Naive B cell (primary cell): ENCODE measurements at regions not wholly inside any gene's neighbourhood (a gene's known extent, or its start where the extent isn't known, plus 50 kb on each side); places are given as distances from the start of the nearest gene placed in this dataset.
"Not testable (repeated sequence)": the region's sequence is repeated elsewhere in the genome, so short reads cannot be mapped to it uniquely, and the experiment has no call there.

ENCODE experiments used
- ATAC-seq, 2 donors: fragments of 150-1000 bp; cut with Tn5 transposase; 2 replicates each; pipeline ENCODE4 v1.10.0; 2021; ENCODE audit warnings: low read depth in 2 of 2, mild to moderate bottlenecking in 2 of 2, moderate library complexity in 2 of 2
- DNase-seq: peaks from one replicate; pipeline ENCODE4 v3.0.0; 2022
- H3K27ac Mint-ChIP-seq, 6 donors: one replicate each; pipeline ENCODE4 v1.8.0; 2020 to 2022; ENCODE audit warnings: mild to moderate bottlenecking in 6 of 6, mixed read lengths in 6 of 6, moderate library complexity in 5 of 6, inconsistent platforms in 2 of 6
- H3K27me3 Mint-ChIP-seq, 3 donors: one replicate each; pipeline ENCODE4 v1.8.0; 2021 to 2022; ENCODE audit warnings: mixed read lengths in 3 of 3, mild to moderate bottlenecking in 1 of 3
- H3K36me3 Mint-ChIP-seq, 2 donors: one replicate each; pipeline ENCODE4 v1.8.0; 2020 to 2022; ENCODE audit warnings: mixed read lengths in 2 of 2, inconsistent platforms in 1 of 2, mild to moderate bottlenecking in 1 of 2
- H3K4me1 Mint-ChIP-seq, 3 donors: one replicate each; pipeline ENCODE4 v1.8.0; 2020 to 2022; ENCODE audit warnings: mixed read lengths in 3 of 3, inconsistent platforms in 1 of 3, mild to moderate bottlenecking in 1 of 3, moderate library complexity in 1 of 3
- H3K4me3 Mint-ChIP-seq, 8 donors: one replicate each; pipeline ENCODE4 v1.8.0; 2020 to 2022; ENCODE audit warnings: mild to moderate bottlenecking in 8 of 8, mixed read lengths in 8 of 8, moderate library complexity in 8 of 8, inconsistent platforms in 2 of 8
- H3K9me3 Mint-ChIP-seq, 7 donors: one replicate each; pipeline ENCODE4 v1.8.0; 2020 to 2022; ENCODE audit warnings: mixed read lengths in 7 of 7, mild to moderate bottlenecking in 5 of 7, inconsistent platforms in 2 of 7, moderate library complexity in 1 of 7

- Mint-ChIP-seq H3K27me3 (no peaks in the 10 kb centered on the region), H3K9me3 (peaks cover 0 to 4% (median 0%) of the 10 kb centered on the region in 7 donors), H3K36me3 (no peaks in the 10 kb centered on the region), H3K27ac (no peak overlapping the region), H3K4me3 (no peak overlapping the region), H3K4me1 (no peaks in the 10 kb centered on the region)
- no peak for DNase-seq
- ATAC-seq, result no peak
Observed at GRCh38 chr11:109658190-109658589, 236.2 kb downstream of the C11orf87 start.

GRCh38 chr11:109667719-109668118, 245.7 kb downstream of the C11orf87 start:
- H3K27me3 Mint-ChIP-seq, result peaks cover 0 to 3% (median 0%) of the 10 kb centered on the region in 3 donors
- DNase-seq (no peak), ATAC-seq (no peak)
- peak overlapping the region in 1 of 8 donors; percentile 4 for H3K4me3 Mint-ChIP-seq
- H3K36me3 Mint-ChIP-seq, result no peaks in the 10 kb centered on the region
- peaks cover 0 to 11% (median 3%) of the 10 kb centered on the region in 7 donors for H3K9me3 Mint-ChIP-seq
- H3K27ac Mint-ChIP-seq, result no peak overlapping the region
- H3K4me1 Mint-ChIP-seq, result no peaks in the 10 kb centered on the region

- H3K9me3 Mint-ChIP-seq, result peaks cover 0 to 11% (median 3%) of the 10 kb centered on the region in 7 donors
- DNase-seq, result no peak
- no peak overlapping the region for H3K4me3 Mint-ChIP-seq
- ATAC-seq, result no peak
- peak overlapping the region in 1 of 6 donors; percentile 26 for H3K27ac Mint-ChIP-seq
- peaks cover 0 to 4% (median 0%) of the 10 kb centered on the region in 3 donors for H3K27me3 Mint-ChIP-seq
- H3K4me1 Mint-ChIP-seq, result no peaks in the 10 kb centered on the region
- no peaks in the 10 kb centered on the region for H3K36me3 Mint-ChIP-seq
Observed at GRCh38 chr11:109668973-109669634, 247.1 kb downstream of the C11orf87 start.

DNA sequence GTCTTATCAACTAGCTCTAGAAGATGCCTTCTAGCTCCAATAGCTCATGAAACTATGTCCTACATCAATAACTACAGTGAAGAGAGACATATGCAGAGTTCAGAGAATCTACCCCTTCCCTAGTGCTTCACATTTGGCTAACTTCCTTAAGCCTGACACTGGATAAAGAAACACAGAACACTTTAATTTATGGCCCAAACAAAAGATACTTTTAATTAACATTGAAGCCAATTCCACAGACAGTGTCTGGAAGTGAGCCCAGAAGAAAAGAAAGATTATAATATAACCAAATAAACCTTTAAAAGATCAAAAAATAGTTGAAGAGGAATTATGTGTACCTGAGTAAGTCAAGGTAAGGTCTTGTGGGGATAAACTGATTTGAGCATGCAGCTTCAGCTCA, 255.2 kb downstream of the C11orf87 start:
- Mint-ChIP-seq H3K27me3 (peaks cover 0 to 9% (median 0%) of the 10 kb centered on the region in 3 donors), H3K4me1 (no peaks in the 10 kb centered on the region), H3K36me3 (no peaks in the 10 kb centered on the region), H3K27ac (no peak overlapping the region), H3K4me3 (no peak overlapping the region), H3K9me3 (peaks cover 0 to 2% (median 0%) of the 10 kb centered on the region in 7 donors)
- ATAC-seq (no peak), DNase-seq (no peak)

GRCh38 chr11:109677876-109678275, 255.9 kb downstream of the C11orf87 start:
- Mint-ChIP-seq H3K27ac (no peak overlapping the region), H3K4me1 (no peaks in the 10 kb centered on the region), H3K36me3 (no peaks in the 10 kb centered on the region), H3K27me3 (peaks cover 0 to 9% (median 0%) of the 10 kb centered on the region in 3 donors), H3K4me3 (no peak overlapping the region), H3K9me3 (peaks cover 0 to 2% (median 0%) of the 10 kb centered on the region in 7 donors)
- DNase-seq, result no peak
- ATAC-seq, result no peak

GRCh38 chr11:109680127-109680526, 258.1 kb downstream of the C11orf87 start:
- Mint-ChIP-seq H3K4me1 (no peaks in the 10 kb centered on the region), H3K27ac (no peak overlapping the region), H3K27me3 (peaks cover 0 to 3% (median 0%) of the 10 kb centered on the region in 3 donors), H3K4me3 (no peak overlapping the region), H3K9me3 (peaks cover 0 to 2% (median 0%) of the 10 kb centered on the region in 7 donors), H3K36me3 (no peaks in the 10 kb centered on the region)
- ATAC-seq (no peak), DNase-seq (no peak)

DNA sequence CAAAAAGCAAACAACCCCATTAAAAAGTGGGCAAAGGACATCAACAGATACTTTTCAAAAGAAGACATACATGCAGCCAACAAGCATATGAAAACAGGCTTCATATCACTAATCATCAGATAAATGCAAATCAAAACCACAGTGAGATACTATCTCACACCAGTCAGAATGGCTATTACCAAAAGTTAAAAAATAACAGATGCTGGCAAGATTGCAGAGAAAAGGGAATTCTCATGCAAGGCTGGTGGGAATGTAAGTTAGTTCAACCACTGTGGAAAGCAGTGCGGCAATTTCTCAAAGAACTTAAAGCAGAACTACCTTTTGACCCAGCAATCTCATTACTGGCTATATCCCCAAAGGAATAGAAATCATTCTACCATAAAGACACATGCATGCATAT, 260.8 kb downstream of the C11orf87 start:
- not testable (repeated sequence) for H3K4me3 Mint-ChIP-seq, H3K27ac Mint-ChIP-seq, ATAC-seq, H3K36me3 Mint-ChIP-seq, DNase-seq, H3K27me3 Mint-ChIP-seq, H3K9me3 Mint-ChIP-seq, H3K4me1 Mint-ChIP-seq

DNA sequence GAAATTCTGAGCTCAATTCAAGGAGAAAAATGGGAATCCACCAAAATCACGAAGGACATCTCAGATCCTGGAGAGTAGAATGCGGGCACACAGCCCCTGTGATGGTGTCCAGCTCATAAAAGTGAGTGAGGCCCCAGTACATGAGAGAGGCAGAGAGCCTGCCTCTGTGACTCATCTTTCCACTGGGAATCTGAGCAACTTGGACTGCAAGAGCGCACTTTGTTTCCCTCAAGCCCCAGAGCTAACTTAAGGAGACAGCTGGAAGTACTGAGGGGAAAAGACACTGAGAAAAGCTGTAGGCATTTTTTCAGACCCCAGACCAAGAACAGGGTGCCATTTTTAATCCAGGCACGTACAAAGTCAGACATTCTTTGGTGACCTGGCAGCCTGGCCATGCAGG, 273.7 kb downstream of the C11orf87 start:
- no peak for ATAC-seq
- peaks cover 0 to 7% (median 4%) of the 10 kb centered on the region in 3 donors for H3K27me3 Mint-ChIP-seq
- H3K36me3 Mint-ChIP-seq, result peaks cover 0 to 5% of the 10 kb centered on the region in 2 donors
- DNase-seq, result no peak
- H3K27ac Mint-ChIP-seq, result peak overlapping the region in 1 of 6 donors; percentile 80
- H3K4me1 Mint-ChIP-seq, result no peaks in the 10 kb centered on the region
- no peak overlapping the region for H3K4me3 Mint-ChIP-seq
- H3K9me3 Mint-ChIP-seq, result peaks cover 13 to 39% (median 22%) of the 10 kb centered on the region in 7 donors

GRCh38 chr11:109696191-109696897, 274.4 kb downstream of the C11orf87 start:
- H3K36me3 Mint-ChIP-seq, result peaks cover 0 to 5% of the 10 kb centered on the region in 2 donors
- no peak overlapping the region for H3K27ac Mint-ChIP-seq
- peaks cover 13 to 39% (median 22%) of the 10 kb centered on the region in 7 donors for H3K9me3 Mint-ChIP-seq
- ATAC-seq (no peak), DNase-seq (no peak)
- H3K4me1 Mint-ChIP-seq, result no peaks in the 10 kb centered on the region
- H3K4me3 Mint-ChIP-seq, result no peak overlapping the region
- peaks cover 0 to 7% (median 4%) of the 10 kb centered on the region in 3 donors for H3K27me3 Mint-ChIP-seq

DNA sequence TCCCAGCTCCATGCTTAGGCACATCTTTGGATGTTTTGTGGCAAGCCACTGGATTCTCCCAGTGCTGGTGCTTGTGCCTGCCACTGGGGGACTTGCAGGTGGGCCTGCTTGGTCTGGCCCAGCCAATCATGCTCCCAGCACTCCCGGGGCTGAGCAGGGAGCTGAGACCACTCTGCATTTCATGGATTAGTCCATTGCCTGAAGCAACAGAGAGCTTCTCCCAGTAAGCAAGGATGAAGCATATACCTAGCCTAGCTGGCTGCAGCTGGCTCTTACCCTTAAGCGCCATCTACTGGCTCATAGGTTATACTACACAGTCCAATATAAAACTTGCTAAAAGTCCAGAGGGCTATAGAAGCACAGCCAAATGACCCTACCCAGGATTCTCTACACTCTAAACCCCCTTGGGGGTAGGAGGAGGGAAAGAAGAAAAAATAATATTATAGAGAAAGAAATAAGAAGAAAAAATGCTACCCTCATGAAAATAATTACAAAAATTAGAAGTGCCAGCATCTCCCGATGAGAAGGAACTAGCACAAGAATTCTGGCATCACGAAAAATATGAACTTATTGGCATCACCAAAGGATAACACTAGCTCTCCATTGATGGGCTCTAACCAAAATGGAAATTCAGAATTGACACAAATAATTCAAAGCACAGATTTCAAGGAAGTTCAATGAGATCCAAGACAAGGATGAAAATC, 275.3 kb downstream of the C11orf87 start:
- H3K9me3 Mint-ChIP-seq, result peaks cover 13 to 39% (median 22%) of the 10 kb centered on the region in 7 donors
- H3K36me3 Mint-ChIP-seq, result peaks cover 0 to 5% of the 10 kb centered on the region in 2 donors
- H3K4me3 Mint-ChIP-seq, result no peak overlapping the region
- H3K27ac Mint-ChIP-seq, result no peak overlapping the region
- no peaks in the 10 kb centered on the region for H3K4me1 Mint-ChIP-seq
- DNase-seq, result peak; percentile 6
- ATAC-seq, result peak in 1 of 2 donors; percentile 34
- H3K27me3 Mint-ChIP-seq, result peaks cover 0 to 7% (median 4%) of the 10 kb centered on the region in 3 donors

- Mint-ChIP-seq H3K4me1 (no peaks in the 10 kb centered on the region), H3K9me3 (peaks cover 13 to 39% (median 22%) of the 10 kb centered on the region in 7 donors), H3K27me3 (peaks cover 0 to 7% (median 4%) of the 10 kb centered on the region in 3 donors), H3K36me3 (peaks cover 0 to 5% of the 10 kb centered on the region in 2 donors), H3K4me3 (no peak overlapping the region), H3K27ac (no peak overlapping the region)
- DNase-seq (no peak), ATAC-seq (no peak)
Observed at GRCh38 chr11:109698237-109698636, 276.2 kb downstream of the C11orf87 start.

- H3K4me3 Mint-ChIP-seq, result no peak overlapping the region
Observed at GRCh38 chr11:109704432-109704831, 282.4 kb downstream of the C11orf87 start.

GRCh38 chr11:109706945-109707344, 285.0 kb downstream of the C11orf87 start:
- Mint-ChIP-seq H3K4me3 (no peak overlapping the region), H3K27me3 (peaks cover 0 to 21% (median 13%) of the 10 kb centered on the region in 3 donors), H3K36me3 (no peaks in the 10 kb centered on the region), H3K4me1 (no peaks in the 10 kb centered on the region), H3K27ac (no peak overlapping the region), H3K9me3 (peaks cover 0 to 6% (median 1%) of the 10 kb centered on the region in 7 donors)
- ATAC-seq (no peak), DNase-seq (no peak)

More at GRCh38 chr11:109704432-109704831, 282.4 kb downstream of the C11orf87 start:
- Mint-ChIP-seq H3K36me3 (no peaks in the 10 kb centered on the region), H3K9me3 (peaks cover 0 to 4% (median 1%) of the 10 kb centered on the region in 7 donors), H3K27ac (no peak overlapping the region), H3K4me1 (no peaks in the 10 kb centered on the region), H3K27me3 (peaks cover 0 to 16% (median 13%) of the 10 kb centered on the region in 3 donors)
- no peak for ATAC-seq
- DNase-seq, result no peak
